ENCODE measurements at regions not wholly inside any gene's neighbourhood (a gene's known extent, or its start where the extent isn't known, plus 50 kb on each side); places are given as distances from the start of the nearest gene placed in this dataset.

DNA sequence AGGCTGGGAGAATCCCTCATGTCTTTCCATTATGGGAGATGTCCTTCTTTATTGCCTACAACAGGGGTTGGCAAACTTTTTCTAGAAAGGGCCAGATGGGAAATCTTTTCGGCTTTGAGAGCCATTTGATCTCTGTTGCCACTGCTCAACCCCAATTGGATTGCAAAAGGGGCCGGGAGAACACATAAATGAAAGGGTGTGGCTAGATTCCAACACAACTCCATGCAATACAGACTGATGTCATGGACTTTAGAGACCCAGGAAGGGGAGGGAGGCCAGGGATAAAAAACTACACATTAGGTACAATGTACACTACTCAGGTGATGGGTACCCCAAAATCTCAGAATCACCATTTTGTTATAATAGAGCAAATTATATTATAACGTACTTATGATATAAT, 97.6 kb upstream of the SIM2 start:
- peaks cover 8% of the 10 kb centered on the region for H3K9me3 Mint-ChIP-seq
- DNase-seq (ENCODE audit: low spot score) = no peak
- no peaks in the 10 kb centered on the region for H3K4me1 Mint-ChIP-seq
- no peak for TF ChIP-seq ESRRA (CRISPR knock-in tag; IDR thresholded peaks at IDR 0.05; ENCODE audit: borderline replicate concordance)
- TF ChIP-seq, protein P1, sequence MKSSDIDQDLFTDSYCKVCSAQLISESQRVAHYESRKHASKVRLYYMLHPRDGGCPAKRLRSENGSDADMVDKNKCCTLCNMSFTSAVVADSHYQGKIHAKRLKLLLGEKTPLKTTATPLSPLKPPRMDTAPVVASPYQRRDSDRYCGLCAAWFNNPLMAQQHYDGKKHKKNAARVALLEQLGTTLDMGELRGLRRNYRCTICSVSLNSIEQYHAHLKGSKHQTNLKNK (CRISPR knock-in tag; IDR thresholded peaks at IDR 0.05) = no peak
- no peak for TF ChIP-seq FOXP1 (CRISPR knock-in tag; IDR thresholded peaks at IDR 0.05; ENCODE audit: borderline replicate concordance)
- TF ChIP-seq, protein P2, sequence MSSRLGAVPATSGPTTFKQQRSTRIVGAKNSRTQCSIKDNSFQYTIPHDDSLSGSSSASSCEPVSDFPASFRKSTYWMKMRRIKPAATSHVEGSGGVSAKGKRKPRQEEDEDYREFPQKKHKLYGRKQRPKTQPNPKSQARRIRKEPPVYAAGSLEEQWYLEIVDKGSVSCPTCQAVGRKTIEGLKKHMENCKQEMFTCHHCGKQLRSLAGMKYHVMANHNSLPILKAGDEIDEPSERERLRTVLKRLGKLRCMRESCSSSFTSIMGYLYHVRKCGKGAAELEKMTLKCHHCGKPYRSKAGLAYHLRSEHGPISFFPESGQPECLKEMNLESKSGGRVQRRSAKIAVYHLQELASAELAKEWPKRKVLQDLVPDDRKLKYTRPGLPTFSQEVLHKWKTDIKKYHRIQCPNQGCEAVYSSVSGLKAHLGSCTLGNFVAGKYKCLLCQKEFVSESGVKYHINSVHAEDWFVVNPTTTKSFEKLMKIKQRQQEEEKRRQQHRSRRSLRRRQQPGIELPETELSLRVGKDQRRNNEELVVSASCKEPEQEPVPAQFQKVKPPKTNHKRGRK (CRISPR knock-in tag; IDR thresholded peaks at IDR 0.05; ENCODE audit: borderline replicate concordance) = no peak
- no peak for TF ChIP-seq CREB1 (CRISPR knock-in tag; IDR thresholded peaks at IDR 0.05)
- TF ChIP-seq, protein P3, sequence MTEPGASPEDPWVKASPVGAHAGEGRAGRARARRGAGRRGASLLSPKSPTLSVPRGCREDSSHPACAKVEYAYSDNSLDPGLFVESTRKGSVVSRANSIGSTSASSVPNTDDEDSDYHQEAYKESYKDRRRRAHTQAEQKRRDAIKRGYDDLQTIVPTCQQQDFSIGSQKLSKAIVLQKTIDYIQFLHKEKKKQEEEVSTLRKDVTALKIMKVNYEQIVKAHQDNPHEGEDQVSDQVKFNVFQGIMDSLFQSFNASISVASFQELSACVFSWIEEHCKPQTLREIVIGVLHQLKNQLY (CRISPR knock-in tag; IDR thresholded peaks at IDR 0.05) = no peak
- TF ChIP-seq NR3C1 (CRISPR knock-in tag; conservative IDR thresholded peaks at IDR 0.05; ENCODE audit: low read depth) = no peak
- ChIA-PET POLR2A (no interaction called here), CTCF (interaction anchor here (0.9 kb wide), 1 partner anchor 29 kb away, joined by 3 read pairs; no protein-coding TSS in a partner anchor)
- no peaks in the 10 kb centered on the region for H3K27me3 Mint-ChIP-seq (ENCODE audit: low read depth)
- no peaks in the 10 kb centered on the region for H3K36me3 Mint-ChIP-seq
- no peak overlapping the region for H3K4me3 Mint-ChIP-seq
- no peak for ATAC-seq
- H3K27ac Mint-ChIP-seq = no peak overlapping the region

DNA sequence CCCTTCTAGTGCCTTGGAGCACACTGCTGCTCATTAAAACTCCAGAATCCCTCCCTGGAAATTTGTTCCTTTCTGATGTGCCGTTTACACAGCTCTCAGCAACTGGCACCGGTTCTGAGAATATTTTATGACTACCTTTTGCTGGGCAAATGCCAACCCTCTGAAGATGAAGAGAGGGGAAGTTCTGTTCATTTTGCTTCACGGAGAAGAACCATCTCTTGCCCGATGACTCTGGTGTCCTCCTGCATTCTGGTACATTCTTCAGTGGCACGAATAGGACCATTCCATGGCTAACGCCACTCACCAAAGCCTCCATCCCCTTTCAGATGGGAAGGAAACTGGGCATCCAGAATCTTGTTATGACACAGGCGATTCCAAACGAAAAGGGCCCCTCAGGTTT, 96.2 kb upstream of the SIM2 start:
- TF ChIP-seq ZNF138 (CRISPR knock-in tag; conservative IDR thresholded peaks at IDR 0.05) = no peak
- TF ChIP-seq, protein P4, sequence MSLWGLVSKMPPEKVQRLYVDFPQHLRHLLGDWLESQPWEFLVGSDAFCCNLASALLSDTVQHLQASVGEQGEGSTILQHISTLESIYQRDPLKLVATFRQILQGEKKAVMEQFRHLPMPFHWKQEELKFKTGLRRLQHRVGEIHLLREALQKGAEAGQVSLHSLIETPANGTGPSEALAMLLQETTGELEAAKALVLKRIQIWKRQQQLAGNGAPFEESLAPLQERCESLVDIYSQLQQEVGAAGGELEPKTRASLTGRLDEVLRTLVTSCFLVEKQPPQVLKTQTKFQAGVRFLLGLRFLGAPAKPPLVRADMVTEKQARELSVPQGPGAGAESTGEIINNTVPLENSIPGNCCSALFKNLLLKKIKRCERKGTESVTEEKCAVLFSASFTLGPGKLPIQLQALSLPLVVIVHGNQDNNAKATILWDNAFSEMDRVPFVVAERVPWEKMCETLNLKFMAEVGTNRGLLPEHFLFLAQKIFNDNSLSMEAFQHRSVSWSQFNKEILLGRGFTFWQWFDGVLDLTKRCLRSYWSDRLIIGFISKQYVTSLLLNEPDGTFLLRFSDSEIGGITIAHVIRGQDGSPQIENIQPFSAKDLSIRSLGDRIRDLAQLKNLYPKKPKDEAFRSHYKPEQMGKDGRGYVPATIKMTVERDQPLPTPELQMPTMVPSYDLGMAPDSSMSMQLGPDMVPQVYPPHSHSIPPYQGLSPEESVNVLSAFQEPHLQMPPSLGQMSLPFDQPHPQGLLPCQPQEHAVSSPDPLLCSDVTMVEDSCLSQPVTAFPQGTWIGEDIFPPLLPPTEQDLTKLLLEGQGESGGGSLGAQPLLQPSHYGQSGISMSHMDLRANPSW (CRISPR knock-in tag; conservative IDR thresholded peaks at IDR 0.05; ENCODE audit: low read depth) = no peak
- TF ChIP-seq ESRRA (CRISPR knock-in tag; IDR thresholded peaks at IDR 0.05; ENCODE audit: borderline replicate concordance) = no peak
- TF ChIP-seq, protein P5, sequence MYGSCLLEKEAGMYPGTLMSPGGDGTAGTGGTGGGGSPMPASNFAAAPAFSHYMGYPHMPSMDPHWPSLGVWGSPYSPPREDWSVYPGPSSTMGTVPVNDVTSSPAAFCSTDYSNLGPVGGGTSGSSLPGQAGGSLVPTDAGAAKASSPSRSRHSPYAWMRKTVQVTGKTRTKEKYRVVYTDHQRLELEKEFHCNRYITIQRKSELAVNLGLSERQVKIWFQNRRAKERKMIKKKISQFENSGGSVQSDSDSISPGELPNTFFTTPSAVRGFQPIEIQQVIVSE (CRISPR knock-in tag; IDR thresholded peaks at IDR 0.05; ENCODE audit: borderline replicate concordance) = no peak
- TF ChIP-seq, protein P6, sequence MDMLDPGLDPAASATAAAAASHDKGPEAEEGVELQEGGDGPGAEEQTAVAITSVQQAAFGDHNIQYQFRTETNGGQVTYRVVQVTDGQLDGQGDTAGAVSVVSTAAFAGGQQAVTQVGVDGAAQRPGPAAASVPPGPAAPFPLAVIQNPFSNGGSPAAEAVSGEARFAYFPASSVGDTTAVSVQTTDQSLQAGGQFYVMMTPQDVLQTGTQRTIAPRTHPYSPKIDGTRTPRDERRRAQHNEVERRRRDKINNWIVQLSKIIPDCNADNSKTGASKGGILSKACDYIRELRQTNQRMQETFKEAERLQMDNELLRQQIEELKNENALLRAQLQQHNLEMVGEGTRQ (CRISPR knock-in tag; IDR thresholded peaks at IDR 0.05) = no peak
- no peak for TF ChIP-seq SMAD4 (CRISPR knock-in tag; IDR thresholded peaks at IDR 0.05)
- no peak for TF ChIP-seq KAT7 (CRISPR knock-in tag; IDR thresholded peaks at IDR 0.05; ENCODE audit: borderline replicate concordance)
- no peak for TF ChIP-seq ZBTB21 (CRISPR knock-in tag; IDR thresholded peaks at IDR 0.05; ENCODE audit: borderline replicate concordance)
- TF ChIP-seq, protein P7, sequence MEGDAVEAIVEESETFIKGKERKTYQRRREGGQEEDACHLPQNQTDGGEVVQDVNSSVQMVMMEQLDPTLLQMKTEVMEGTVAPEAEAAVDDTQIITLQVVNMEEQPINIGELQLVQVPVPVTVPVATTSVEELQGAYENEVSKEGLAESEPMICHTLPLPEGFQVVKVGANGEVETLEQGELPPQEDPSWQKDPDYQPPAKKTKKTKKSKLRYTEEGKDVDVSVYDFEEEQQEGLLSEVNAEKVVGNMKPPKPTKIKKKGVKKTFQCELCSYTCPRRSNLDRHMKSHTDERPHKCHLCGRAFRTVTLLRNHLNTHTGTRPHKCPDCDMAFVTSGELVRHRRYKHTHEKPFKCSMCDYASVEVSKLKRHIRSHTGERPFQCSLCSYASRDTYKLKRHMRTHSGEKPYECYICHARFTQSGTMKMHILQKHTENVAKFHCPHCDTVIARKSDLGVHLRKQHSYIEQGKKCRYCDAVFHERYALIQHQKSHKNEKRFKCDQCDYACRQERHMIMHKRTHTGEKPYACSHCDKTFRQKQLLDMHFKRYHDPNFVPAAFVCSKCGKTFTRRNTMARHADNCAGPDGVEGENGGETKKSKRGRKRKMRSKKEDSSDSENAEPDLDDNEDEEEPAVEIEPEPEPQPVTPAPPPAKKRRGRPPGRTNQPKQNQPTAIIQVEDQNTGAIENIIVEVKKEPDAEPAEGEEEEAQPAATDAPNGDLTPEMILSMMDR (IDR thresholded peaks at IDR 0.05) = no peak
- TF ChIP-seq, protein P8, sequence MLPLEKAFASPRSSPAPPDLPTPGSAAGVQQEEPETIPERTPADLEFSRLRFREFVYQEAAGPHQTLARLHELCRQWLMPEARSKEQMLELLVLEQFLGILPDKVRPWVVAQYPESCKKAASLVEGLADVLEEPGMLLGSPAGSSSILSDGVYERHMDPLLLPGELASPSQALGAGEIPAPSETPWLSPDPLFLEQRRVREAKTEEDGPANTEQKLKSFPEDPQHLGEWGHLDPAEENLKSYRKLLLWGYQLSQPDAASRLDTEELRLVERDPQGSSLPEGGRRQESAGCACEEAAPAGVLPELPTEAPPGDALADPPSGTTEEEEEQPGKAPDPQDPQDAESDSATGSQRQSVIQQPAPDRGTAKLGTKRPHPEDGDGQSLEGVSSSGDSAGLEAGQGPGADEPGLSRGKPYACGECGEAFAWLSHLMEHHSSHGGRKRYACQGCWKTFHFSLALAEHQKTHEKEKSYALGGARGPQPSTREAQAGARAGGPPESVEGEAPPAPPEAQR (CRISPR knock-in tag; IDR thresholded peaks at IDR 0.05) = no peak
- TF ChIP-seq GTF2I (CRISPR knock-in tag; conservative IDR thresholded peaks at IDR 0.05) = no peak
- no peak for TF ChIP-seq CBFB (CRISPR knock-in tag; IDR thresholded peaks at IDR 0.05; ENCODE audit: low read depth)
- TF ChIP-seq NR3C1 (CRISPR knock-in tag; conservative IDR thresholded peaks at IDR 0.05; ENCODE audit: low read depth) = no peak
- no peak for TF ChIP-seq ZNF671 (CRISPR knock-in tag; IDR thresholded peaks at IDR 0.05)
- TF ChIP-seq PRRX2 (CRISPR knock-in tag; IDR thresholded peaks at IDR 0.05) = no peak
- no peak for TF ChIP-seq IRF2 (CRISPR knock-in tag; IDR thresholded peaks at IDR 0.05; ENCODE audit: borderline replicate concordance, low read depth)
- no peak for TF ChIP-seq MYBL2 (CRISPR knock-in tag; IDR thresholded peaks at IDR 0.05)
- ChIA-PET CTCF (no interaction called here), POLR2A (no interaction called here)
- DNase-seq (ENCODE audit: low spot score) = no peak
- Mint-ChIP-seq H3K27ac (no peak overlapping the region), H3K9me3 (peaks cover 6% of the 10 kb centered on the region), H3K4me3 (no peak overlapping the region), H3K4me1 (0 out of 2 replicates have a peak, but pooled peaks cover under 1% of the 10 kb centered on the region), H3K36me3 (no peaks in the 10 kb centered on the region), H3K27me3 (ENCODE audit: low read depth) (no peaks in the 10 kb centered on the region)
- no peak for ATAC-seq

Measured in WTC11 (cell line).